CD14-positive monocyte (primary cell): ENCODE measurements at regions not wholly inside any gene's neighbourhood (a gene's known extent, or its start where the extent isn't known, plus 50 kb on each side); places are given as distances from the start of the nearest gene placed in this dataset.

Source experiments
- DNase-seq, 3 donors: peaks; one replicate each; pipeline ENCODE4 v3.0.0-alpha.2; 2011 to 2022
- H2AFZ ChIP-seq: 2 replicates; pipeline ENCODE4 v1.6.0; 2012; ENCODE audit warnings: mild to moderate bottlenecking, low read depth, low read length, inconsistent platforms; ENCODE audit not compliant: insufficient read depth, poor library complexity, severe bottlenecking
- H3K27ac ChIP-seq, 2 donors: 1 replicate in 1 of 2; 2 replicates in 1 of 2; pipeline ENCODE4 v1.5.1; 2012 to 2013; ENCODE audit warnings: low read length in 2 of 2, control low read depth in 1 of 2, inconsistent platforms in 1 of 2, low read depth in 1 of 2, mild to moderate bottlenecking in 1 of 2
- H3K27me3 ChIP-seq, 2 donors: one replicate each; pipeline versions ENCODE4 v1.6.0 to v1.6.1; 2011 to 2013; ENCODE audit warnings: low read length in 2 of 2; ENCODE audit not compliant: control insufficient read depth in 2 of 2, insufficient read depth in 2 of 2
- H3K36me3 ChIP-seq, 2 donors: replicated peaks in 1 of 2; 1 replicate in 1 of 2; 2 replicates in 1 of 2; pipeline versions ENCODE4 v1.5.1 to v1.6.1; 2012 to 2013; ENCODE audit warnings: low read length in 2 of 2, control low read depth in 1 of 2, inconsistent platforms in 1 of 2, mild to moderate bottlenecking in 1 of 2; ENCODE audit not compliant: insufficient read depth in 2 of 2, control insufficient read depth in 1 of 2
- H3K4me1 ChIP-seq, 2 donors: 1 replicate in 1 of 2; 2 replicates in 1 of 2; pipeline versions ENCODE4 v1.5.1 to v1.6.1; 2012 to 2013; ENCODE audit warnings: low read length in 2 of 2, control low read depth in 1 of 2, inconsistent platforms in 1 of 2, mild to moderate bottlenecking in 1 of 2, moderate library complexity in 1 of 2; ENCODE audit not compliant: insufficient read depth in 2 of 2, control insufficient read depth in 1 of 2
- H3K4me2 ChIP-seq: replicated peaks from 2 replicates; pipeline ENCODE3; 2012; ENCODE audit warnings: low read length, moderate library complexity, mild to moderate bottlenecking; ENCODE audit not compliant: poor library complexity, severe bottlenecking; ENCODE audit errors: extremely low read depth
- H3K4me3 ChIP-seq, 3 experiments: fragments of 200-600 bp in 1 of 3; sonication (generic) in 1 of 3; replicated peaks in 1 of 3; 1 replicate in 2 of 3; 2 replicates in 1 of 3; pipeline ENCODE4 v1.5.1; 2011 to 2013; ENCODE audit warnings: low read length in 3 of 3, mild to moderate bottlenecking in 3 of 3, control low read depth in 2 of 3, low read depth in 2 of 3, inconsistent platforms in 1 of 3, moderate library complexity in 1 of 3
- H3K79me2 ChIP-seq: 2 replicates; pipeline ENCODE4 v1.6.0; 2012; ENCODE audit warnings: mild to moderate bottlenecking, control low read depth, inconsistent platforms, low read length, moderate library complexity; ENCODE audit not compliant: insufficient read depth
- H3K9ac ChIP-seq: 2 replicates; pipeline ENCODE4 v1.6.0; 2017; ENCODE audit warnings: low read length, mild to moderate bottlenecking; ENCODE audit not compliant: insufficient read depth, poor library complexity, severe bottlenecking
- H3K9me3 ChIP-seq, 2 donors: replicated peaks in 1 of 2; 1 replicate in 1 of 2; 2 replicates in 1 of 2; pipeline versions ENCODE4 v1.5.1 to v1.6.1; 2012 to 2013; ENCODE audit warnings: low read length in 2 of 2, control low read depth in 1 of 2; ENCODE audit not compliant: control insufficient read depth in 1 of 2, insufficient read depth in 1 of 2
- H4K20me1 ChIP-seq: 2 replicates; pipeline ENCODE4 v1.6.0; 2012; ENCODE audit warnings: mild to moderate bottlenecking, low read length, control low read depth, moderate library complexity; ENCODE audit not compliant: insufficient read depth
- H3K27ac Mint-ChIP-seq, 7 donors: one replicate each; pipeline ENCODE4 v1.8.0; 2020; ENCODE audit warnings: mild to moderate bottlenecking in 7 of 7, mixed read lengths in 7 of 7, moderate library complexity in 6 of 7, inconsistent platforms in 2 of 7
- H3K27me3 Mint-ChIP-seq, 3 donors: one replicate each; pipeline ENCODE4 v1.8.0; 2021 to 2022; ENCODE audit warnings: low read depth in 3 of 3, mild to moderate bottlenecking in 3 of 3, mixed read lengths in 3 of 3, moderate library complexity in 3 of 3, inconsistent platforms in 1 of 3
- H3K36me3 Mint-ChIP-seq, 2 donors: one replicate each; pipeline ENCODE4 v1.8.0; 2020; ENCODE audit warnings: mixed read lengths in 2 of 2, inconsistent platforms in 1 of 2, mild to moderate bottlenecking in 1 of 2
- H3K4me1 Mint-ChIP-seq: one replicate; pipeline ENCODE4 v1.8.0; 2020; ENCODE audit warnings: mild to moderate bottlenecking, mixed read lengths
- H3K4me3 Mint-ChIP-seq, 2 donors: one replicate each; pipeline ENCODE4 v1.8.0; 2020; ENCODE audit warnings: mild to moderate bottlenecking in 2 of 2, mixed read lengths in 2 of 2, moderate library complexity in 1 of 2
- H3K9me3 Mint-ChIP-seq, 7 donors: one replicate each; pipeline ENCODE4 v1.8.0; 2020 to 2022; ENCODE audit warnings: mixed read lengths in 7 of 7, mild to moderate bottlenecking in 6 of 7, moderate library complexity in 6 of 7, inconsistent platforms in 2 of 7
- WGBS: methylation state at CpG from one replicate; pipeline ENCODE4 v1.1.5; 2013; ENCODE audit warnings: missing lambda C conversion rate; ENCODE audit not compliant: insufficient coverage; 5-methylcytosine and 5-hydroxymethylcytosine counted together
- intact Hi-C, 2 donors: fragments of 100-400 bp; cut with micrococcal nuclease; formaldehyde crosslinking; loops; one replicate each; pipeline versions ENCODE4 v1.15.0 to v1.15.1; 2023
- TF ChIP-seq, protein P1 (sequence below): fragments of 200-600 bp; IDR thresholded peaks from one replicate; pipeline ENCODE4 v1.8.0; 2022; ENCODE audit warnings: antibody characterized with exemption, mild to moderate bottlenecking

DNA sequence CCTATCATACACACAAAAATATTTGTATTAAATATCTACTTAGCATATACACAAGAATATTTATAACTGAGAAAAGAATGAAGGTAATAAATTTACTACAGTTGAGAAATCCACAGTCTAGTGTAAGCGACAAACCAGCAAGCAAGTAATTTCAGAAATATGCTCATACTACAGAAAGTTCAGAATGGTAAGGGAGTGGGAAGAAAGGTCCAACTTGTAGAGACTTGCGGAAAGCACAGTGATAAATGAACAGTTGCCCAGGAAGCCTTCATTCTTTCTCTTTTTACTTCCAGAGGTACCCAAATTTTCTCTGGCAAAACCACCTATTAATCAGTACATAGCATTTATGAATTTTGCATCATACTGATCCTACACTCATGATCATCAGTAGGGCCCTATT is 438.1 kb upstream of the PCDH10 start:
- Histone ChIP-seq H2AFZ (no peak overlapping the region), H3K79me2 (no peaks in the 10 kb centered on the region), H4K20me1 (no peaks in the 10 kb centered on the region), H3K4me2 (no peak overlapping the region), H3K4me1 (no peaks in the 10 kb centered on the region), H3K27ac (no peak overlapping the region), H3K4me3 (no peak overlapping the region), H3K9ac (no peak overlapping the region), H3K9me3 (no peaks in the 10 kb centered on the region), H3K36me3 (no peaks in the 10 kb centered on the region), H3K27me3 (no peaks in the 10 kb centered on the region)
- H3K36me3 Mint-ChIP-seq: no peaks in the 10 kb centered on the region
- intact Hi-C loops: no loop called here
- no peak overlapping the region for H3K27ac Mint-ChIP-seq
- no peaks in the 10 kb centered on the region for H3K27me3 Mint-ChIP-seq
- TF ChIP-seq, protein P1, sequence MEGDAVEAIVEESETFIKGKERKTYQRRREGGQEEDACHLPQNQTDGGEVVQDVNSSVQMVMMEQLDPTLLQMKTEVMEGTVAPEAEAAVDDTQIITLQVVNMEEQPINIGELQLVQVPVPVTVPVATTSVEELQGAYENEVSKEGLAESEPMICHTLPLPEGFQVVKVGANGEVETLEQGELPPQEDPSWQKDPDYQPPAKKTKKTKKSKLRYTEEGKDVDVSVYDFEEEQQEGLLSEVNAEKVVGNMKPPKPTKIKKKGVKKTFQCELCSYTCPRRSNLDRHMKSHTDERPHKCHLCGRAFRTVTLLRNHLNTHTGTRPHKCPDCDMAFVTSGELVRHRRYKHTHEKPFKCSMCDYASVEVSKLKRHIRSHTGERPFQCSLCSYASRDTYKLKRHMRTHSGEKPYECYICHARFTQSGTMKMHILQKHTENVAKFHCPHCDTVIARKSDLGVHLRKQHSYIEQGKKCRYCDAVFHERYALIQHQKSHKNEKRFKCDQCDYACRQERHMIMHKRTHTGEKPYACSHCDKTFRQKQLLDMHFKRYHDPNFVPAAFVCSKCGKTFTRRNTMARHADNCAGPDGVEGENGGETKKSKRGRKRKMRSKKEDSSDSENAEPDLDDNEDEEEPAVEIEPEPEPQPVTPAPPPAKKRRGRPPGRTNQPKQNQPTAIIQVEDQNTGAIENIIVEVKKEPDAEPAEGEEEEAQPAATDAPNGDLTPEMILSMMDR: no peak
- no peaks in the 10 kb centered on the region for H3K9me3 Mint-ChIP-seq
- no peak overlapping the region for H3K4me3 Mint-ChIP-seq
- WGBS: no CpG with 5 or more reads among the region's 2 CpGs
- no peak for DNase-seq
- no peaks in the 10 kb centered on the region for H3K4me1 Mint-ChIP-seq

DNA sequence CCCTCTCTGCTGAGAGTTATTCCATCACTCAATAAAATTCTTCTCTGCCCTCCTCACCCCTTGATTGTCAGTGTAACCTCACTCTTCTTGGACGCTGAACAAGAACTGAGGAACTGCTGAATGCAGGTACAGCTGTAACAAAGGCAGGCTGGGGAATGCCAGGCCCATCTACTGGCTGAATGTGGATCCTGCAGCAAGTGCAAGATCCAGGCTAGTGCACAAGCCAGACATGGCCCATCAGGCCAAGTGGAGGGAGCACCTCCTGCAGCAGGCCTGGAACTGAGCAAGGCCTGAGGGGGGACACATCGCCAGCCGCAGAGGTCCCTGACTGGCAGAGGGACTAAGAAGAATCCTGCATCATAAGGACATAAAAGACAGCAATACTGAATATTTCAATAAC is 411.8 kb upstream of the PCDH10 start:
- H2AFZ ChIP-seq: no peak overlapping the region
- DNase-seq: no peak
- no peaks in the 10 kb centered on the region for H3K4me1 ChIP-seq
- TF ChIP-seq, protein P1: no peak
- peaks cover 0 to 6% of the 10 kb centered on the region in 2 donors for H3K9me3 ChIP-seq
- H3K27me3 ChIP-seq: no peaks in the 10 kb centered on the region
- H3K36me3 Mint-ChIP-seq: no peaks in the 10 kb centered on the region
- no peaks in the 10 kb centered on the region for H4K20me1 ChIP-seq
- no peaks in the 10 kb centered on the region for H3K79me2 ChIP-seq
- no peak overlapping the region for H3K4me3 ChIP-seq
- H3K27ac ChIP-seq: no peak overlapping the region
- intact Hi-C loops: no loop called here
- H3K4me3 Mint-ChIP-seq: no peak overlapping the region
- no peak overlapping the region for H3K9ac ChIP-seq
- no peaks in the 10 kb centered on the region for H3K36me3 ChIP-seq
- no peaks in the 10 kb centered on the region for H3K4me1 Mint-ChIP-seq
- H3K27me3 Mint-ChIP-seq: peaks cover 0 to 2% (median 1%) of the 10 kb centered on the region in 3 donors
- no peak overlapping the region for H3K4me2 ChIP-seq
- 71% methylated on average over 3 of the region's 3 CpGs for WGBS
- no peak overlapping the region for H3K27ac Mint-ChIP-seq
- peaks cover 0 to 4% (median 0%) of the 10 kb centered on the region in 7 donors for H3K9me3 Mint-ChIP-seq
